ENCODE measurements at regions not wholly inside any gene's neighbourhood (a gene's known extent, or its start where the extent isn't known, plus 50 kb on each side); places are given as distances from the start of the nearest gene placed in this dataset.
"Not testable (repeated sequence)": the region's sequence is repeated elsewhere in the genome, so short reads cannot be mapped to it uniquely, and the experiment has no call there.

DNA sequence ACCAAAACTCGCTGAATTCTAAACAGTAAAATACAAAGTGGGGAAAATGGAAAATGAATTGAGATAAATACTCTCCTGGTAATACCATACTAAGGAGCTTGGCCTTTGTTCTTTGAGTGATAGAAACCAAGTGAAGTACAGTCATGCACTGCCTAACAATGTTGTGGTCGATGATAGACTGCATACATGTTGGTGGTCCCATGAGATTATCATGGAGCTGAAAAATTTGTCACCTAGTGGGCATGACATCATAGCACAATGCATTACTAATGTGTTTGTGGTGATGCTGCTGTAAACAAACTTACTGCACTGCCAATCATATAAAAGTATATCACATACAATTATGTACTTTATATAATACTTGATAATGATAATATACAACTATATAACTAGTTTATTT, 419.1 kb downstream of the ARL4A start:
- no peak for DNase-seq

DNA sequence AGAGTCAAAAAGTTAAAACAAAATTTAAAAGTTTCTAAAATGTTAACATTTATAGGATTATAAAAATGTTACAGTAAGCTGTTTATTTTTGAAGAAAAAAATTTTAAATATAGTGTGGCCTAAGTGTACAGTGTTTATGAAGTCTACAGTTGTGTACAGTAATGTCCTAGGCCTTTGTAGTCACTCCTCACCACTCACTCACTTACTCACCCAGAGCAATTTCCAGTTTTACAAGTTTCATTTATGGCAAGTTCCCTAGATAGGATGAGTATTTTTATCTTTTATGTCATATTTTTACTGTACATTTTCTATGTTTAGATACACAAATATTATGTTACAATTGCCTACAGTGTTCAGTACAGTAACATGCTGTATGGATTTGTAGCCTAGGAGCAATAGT, 419.9 kb downstream of the ARL4A start:
- DNase-seq, result no peak

DNA sequence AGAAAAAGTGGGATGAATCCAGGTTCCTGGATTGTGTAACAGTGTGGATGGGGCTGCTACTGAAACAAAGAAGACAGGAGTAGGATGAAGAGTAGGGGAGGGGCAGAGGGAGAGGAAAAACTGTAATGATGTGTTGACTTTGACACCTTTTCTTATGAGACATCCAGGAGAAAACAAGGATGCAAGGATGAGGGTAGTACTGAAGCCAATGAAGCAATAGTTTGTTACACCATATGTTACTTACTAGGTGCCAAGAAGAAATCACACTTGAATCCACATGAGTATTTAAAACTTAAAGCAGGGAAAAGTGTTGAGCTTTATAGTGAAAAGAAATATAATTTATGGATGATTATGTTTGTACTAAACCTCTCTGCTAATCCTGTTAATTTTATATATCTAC, 420.6 kb downstream of the ARL4A start:
- no peak for DNase-seq

DNA sequence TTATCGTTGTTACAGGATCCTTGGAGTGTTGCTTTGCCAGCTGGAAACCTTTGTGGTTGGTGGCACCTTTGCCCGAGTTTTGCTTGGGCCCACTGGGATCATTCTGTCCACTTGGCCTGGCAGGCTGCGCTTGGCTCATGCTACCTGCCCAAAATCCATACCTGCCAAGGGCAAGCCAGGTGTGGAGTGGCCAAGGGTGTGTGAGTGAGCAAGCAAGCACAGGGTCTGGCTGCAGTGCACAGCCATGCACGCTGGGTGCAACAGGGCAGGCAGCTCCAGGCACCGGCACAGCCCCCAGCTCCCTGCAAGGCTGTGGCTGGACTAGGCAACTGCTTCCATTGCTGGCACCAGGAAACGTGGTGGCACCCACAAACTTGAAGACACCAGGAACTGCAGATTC, 421.8 kb downstream of the ARL4A start:
- DNase-seq, result no peak

DNA sequence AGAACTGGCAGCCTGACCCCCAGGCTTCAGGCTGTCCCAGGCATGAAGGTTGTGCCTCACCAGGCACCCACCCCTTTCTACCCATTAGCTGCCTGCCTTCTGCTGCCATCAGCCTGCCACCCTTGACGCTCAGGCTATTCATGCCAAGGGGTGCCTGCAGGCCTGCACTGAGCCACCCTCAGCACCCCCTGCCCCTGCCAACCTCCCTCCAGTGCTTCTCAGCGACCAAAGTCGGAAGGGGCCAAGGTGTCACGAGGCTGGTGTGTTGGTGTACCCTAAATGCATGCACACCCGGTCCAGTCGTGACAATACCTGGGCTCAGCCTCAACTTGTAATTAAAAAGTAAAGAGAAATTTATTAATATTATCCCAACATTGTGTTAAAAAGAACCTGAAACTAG, 422.7 kb downstream of the ARL4A start:
- DNase-seq, result no peak

DNA sequence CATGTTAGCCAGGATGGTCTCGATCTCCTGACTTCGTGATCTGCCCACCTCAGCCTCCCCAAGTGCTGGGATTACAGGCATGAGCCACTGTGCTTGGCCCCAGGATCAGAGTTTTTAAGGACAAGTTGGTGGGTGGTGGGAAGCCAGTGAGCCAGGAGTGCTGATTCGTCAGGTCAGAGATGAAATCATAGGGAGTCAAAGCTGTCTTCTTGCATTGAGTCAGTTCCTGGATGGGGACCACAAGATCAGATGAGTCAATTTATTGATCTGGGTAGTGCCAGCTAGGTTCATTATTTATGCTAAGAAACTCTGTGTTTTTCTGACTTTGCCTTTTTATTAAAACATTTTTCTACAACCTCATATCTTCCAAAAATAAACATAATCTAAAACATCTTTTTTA, 423.8 kb downstream of the ARL4A start:
- no peak for DNase-seq

DNA sequence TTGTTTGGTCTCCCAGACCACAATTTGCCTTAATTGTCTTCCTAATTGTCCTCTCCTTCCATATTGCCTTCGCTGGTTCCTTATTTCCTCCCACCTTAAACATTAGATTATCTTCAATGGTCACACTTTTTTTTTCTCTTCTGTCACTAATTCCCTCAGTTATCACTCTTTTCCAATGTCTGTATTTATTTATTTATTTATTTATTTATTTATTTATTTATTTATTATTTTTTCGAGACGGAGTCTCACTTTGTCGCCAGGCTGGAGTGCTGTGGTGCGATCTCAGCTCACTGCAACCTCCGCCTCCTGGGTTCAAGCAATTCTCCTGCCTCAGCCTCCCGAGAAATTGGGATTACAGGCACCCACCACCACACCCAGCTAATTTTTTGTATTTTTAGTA, 426.8 kb downstream of the ARL4A start:
- not testable (repeated sequence) for DNase-seq

DNA sequence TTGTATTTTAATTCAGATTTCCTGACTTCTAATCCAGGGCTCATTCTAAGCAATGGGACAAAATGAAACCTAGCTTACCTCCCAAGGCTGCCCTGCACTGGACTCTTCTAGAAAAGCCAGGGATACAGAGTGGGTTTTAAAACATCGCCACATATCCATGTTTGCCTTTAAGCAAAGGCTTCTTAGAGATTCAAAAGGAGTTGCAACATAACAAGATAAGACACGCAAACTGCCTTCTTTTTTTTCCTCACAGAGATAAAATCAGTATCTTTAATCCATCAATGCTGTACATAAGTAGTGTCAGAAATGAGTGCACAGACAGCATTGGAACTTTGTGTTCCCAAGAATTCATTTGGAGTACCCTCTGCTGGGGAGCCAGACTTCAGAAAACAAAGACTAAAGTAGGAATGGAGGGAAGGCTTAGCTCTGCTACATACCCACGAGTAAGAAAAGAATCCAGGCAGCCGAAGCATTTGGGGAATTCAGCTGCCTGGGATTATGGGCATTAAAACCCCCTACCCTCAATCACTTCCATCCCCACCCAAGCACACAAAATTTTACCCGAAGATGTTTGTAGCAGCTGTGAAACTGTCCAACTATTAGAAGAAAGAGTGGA, 427.8 kb downstream of the ARL4A start:
- no peak for DNase-seq

DNA sequence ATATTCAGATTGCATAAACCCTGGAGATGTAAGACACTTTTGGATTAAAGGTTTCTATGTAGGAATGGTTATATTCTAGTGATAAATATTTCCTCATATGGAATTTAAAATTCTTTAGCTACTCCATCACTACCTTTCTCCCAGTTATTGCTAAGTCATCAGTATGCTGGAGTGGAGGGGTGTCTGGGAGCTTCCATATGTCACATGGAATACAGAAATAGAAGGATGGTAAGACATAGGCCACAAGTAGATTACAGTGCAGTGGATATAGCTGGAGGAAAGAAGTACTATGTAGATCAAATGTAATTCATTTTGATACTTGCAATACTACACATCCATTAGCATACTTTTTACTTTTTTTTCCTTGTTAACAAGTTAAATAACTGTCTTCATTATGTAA, 428.4 kb downstream of the ARL4A start:
- no peak for DNase-seq

DNA sequence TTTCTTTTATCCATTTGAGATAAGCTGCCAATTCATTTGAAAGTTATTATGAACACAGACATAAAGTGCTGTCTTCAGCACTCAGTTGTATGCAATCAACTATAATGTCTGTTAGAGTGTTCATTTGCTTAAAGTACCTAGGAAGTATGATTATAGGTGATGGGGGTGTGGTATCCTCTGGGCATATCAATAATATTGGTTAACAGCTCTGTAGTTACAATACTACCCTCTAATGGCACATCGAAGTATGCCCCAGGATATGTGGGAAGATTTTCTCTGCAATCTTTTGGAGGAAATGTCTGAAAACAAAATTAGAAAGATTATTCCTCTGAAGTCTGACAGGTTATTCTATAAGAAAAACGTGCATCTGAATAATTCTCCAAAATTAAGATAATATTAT, 429.7 kb downstream of the ARL4A start:
- DNase-seq, result no peak

DNA sequence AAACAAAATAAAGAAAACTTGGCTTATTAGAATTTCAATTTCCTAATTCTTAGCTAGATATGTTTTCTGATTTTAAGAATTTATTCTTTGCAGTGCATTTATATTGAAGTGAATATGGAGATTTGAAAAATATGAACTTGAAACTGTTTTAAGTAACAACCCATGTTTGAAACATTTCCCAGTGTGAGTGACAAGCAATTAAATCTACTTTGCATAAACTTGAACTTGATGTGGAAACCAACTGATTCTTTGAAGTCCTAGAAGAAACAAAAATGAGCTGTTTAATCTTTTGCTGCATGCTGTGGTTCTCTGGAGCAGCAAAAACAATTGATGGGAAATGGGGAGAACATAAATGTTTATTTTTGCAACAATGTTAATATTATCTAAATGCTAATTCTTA, 430.2 kb downstream of the ARL4A start:
- no peak for DNase-seq

DNA sequence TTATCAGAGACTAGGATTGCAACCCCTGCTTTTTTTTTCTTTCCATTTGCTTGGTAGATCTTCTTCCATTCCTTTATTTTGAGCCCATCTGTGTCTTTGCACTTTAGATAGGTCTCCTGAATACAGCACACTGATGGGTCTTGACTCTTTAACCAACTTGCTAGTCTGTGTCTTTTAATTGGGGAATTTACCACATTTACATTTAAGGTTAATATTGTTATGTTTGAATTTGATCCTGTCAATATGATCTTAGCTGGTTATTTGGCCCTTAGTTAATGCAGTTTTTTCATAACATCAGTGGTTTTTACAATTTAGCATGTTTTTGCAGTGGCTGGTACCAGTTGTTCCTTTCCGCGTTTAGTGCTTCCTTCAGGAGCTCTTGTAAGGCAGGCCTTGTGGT, 437.2 kb downstream of the ARL4A start:
- DNase-seq, result not testable (repeated sequence)

DNA sequence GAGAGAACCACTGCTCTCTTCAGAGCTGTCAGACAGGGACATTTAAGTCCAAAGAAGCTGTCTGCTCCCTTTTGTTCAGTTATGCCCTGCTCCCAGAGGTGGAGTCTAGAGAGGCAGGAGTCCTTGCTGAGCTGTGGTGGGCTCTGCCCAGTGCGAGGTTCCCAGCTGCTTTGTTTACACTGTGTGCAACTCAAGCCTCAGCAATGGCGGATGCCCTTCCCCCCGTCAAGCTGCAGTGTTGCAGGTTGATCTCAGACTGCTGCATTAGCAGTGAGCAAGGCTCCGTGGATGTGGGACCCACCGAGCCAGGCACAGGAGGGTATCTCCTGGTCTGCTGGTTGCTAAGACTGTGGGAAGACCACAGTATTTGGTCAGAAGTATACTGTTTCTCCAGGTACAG, 438.9 kb downstream of the ARL4A start:
- DNase-seq, result no peak

DNA sequence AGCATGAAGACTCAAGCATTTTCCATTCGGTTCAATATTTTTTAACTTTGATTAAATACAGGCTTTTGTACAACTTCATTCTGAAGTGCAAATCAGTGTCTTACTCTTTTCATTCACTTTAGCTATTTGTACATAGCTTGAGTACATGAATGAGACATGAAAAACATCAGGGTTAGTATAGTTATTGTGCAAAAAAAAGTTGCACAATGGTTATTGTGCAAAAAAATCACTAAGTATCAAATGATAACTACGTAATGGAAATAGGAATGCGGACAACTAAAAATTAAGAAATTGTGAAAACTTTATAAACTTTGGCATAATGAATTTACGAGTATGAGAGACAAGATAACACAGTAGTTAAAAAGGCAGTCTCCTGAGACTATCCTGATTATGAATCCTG, 442.9 kb downstream of the ARL4A start:
- DNase-seq, result no peak

DNA sequence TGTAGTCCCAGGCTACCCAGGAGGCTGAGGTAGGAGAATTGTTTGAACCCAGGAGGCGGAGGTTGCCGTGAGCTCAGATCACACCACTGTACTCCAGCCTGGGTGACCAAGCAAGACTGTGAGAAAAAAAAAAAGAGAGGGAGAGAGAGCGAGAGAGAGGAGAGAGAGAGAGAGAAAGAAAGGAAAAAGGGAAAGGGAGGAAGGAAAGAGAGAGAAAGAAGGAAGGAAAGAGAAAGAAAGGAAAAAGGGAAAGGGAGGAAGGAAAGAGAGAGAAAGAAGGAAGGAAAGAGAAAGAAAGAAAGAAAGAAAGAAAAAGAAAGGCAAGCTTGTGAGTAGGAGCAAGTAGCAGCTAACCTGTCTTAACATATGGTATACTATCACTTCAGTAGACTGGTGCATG, 443.5 kb downstream of the ARL4A start:
- not testable (repeated sequence) for DNase-seq

DNA sequence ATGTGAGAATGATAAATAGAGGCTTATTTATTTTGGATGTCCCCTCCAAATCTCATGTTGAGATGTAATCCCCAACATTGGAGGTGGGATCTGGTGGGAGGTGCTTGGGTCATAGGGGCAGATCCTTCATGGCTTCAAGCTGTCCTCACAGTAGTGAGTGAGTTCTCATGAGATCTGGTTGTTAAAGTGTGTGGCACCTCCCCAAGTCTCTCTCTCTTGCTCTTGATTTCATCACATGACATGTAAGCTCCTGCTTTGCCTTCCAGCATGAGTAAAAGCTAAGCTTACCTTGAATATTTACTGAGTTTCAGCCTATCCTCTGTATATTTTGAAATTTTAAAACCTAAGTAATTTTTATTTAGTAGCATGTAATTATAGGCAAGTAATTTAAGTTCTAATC, 444.9 kb downstream of the ARL4A start:
- DNase-seq, result no peak

DNA sequence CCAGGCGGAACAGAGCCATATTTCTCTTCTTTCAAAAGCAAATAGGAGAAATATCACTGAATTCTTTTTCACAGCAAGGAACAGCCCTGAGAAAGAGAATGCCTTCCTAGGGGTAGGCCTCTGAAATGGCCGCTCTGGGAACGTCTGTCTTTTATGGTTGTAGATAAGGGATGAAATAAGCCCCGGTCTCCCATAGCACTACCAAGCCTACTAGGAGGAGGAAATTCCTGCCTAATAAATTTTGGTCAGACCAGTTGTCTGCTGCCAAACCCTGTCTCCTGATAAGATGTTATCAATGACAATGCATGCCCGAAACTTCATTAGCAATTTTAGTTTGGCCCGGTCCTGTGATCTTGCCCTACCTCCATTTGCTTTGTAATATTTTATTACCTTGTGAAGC, 448.9 kb downstream of the ARL4A start:
- not testable (repeated sequence) for DNase-seq

DNA sequence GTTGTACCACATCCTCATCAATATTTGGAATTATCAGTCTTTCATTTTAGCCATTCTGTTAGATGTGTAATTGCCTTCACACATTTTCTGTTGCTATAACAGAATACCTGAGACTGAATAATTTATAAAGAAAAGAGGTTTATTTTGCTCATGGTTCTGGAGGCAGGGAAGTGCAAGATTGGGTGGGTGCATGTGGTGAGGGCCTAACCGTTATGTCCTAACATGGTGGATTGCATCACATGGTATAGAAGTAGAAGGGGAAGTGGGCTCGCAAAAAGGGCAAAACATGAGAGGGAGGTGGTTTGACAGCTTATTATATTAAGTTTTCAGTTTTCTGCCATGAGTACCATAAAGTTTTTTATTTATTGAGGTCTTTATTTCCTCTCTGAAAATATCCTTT, 452.0 kb downstream of the ARL4A start:
- no peak for DNase-seq

DNA sequence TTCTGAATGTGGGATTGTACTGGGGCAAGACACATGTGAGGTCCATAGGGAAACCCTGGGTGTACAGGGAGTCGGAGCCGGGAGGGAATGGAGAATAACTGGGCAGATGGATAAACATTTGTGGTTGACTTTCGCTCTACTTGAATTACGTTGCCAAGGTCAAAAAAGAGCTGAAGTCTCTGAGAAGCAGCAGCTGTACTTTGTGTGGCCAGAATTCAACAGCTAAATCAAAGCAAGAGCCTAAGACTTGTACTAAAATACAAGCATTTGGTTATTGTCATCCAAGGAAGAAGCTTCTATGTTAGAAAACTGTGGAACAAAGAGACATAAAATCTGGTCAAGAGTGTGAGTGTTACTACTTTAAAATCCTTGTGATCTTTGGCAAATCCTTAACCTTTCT, 457.2 kb downstream of the ARL4A start:
- no peak for DNase-seq

DNA sequence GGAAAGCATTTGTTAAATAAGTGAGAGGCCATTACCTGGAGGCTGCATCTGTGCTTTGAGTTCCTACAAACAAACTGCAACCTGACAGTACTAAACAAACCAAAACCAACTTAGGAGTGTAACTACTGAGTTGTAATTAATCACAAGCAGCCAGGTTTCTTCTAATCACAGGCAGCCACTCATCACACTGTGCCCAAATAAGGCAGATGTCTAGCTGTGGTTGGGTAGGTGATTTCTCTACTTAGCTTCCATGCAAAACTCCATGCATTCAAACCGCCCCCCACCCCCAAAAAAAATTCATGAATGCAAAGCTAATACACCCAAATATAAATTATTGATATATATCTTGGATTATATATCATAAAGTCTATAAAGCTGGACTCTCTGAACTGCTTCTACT, 461.1 kb downstream of the ARL4A start:
- DNase-seq, result no peak

DNA sequence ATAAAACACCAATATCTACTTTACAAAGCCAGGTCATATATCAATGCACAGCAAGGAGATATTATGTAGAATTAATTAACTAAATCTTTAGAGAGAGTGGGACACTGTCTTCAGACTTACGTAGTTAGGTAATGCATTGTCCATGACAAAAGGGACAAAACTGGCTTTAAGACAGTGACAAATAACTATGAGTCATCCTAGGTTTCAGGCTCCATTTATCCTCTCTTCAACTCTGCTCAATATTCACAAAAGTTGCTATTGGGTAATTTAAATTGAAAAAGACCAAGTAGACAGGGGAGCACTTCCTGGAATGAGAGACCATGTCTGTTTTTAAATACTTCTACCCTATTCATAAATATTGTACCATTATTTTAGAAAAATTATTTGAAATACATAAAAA, 464.5 kb downstream of the ARL4A start:
- no peak for DNase-seq

DNA sequence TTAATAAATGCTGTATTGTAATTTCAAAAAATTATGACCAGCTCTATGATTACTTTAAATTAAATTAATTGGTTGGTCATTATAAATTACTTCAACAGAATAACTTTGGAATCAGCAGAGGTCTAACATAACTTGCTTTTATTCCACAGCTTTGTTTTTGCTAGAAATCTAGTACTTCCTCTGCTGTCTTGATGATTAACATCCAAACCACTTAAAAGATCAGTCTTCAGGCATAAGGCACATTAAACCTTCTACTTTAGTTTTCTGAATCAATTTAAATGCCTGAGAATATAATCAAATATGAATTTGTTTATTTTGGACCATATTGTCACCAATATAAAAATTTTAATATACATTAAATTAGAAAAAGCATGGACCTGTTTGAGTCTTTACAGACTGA, 465.3 kb downstream of the ARL4A start:
- no peak for DNase-seq

DNA sequence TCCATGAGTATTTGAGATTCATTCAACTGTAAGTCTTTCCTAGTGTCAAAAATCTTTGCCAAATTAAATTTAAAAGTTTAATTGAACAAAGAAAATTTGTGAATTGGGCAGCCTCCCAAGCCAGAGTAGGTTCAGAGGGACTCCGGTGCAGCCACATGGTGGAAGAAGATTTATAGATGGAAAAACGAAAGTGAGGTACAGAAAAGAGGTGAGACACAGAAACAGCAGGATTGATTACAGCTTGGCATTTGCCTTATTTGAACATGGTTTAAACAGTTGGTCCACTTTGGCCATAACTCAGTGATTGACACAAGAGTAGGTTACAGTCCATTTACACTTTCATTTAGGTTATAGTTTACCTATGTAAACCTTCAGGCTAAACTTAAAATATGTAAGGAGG, 465.8 kb downstream of the ARL4A start:
- DNase-seq, result no peak

DNA sequence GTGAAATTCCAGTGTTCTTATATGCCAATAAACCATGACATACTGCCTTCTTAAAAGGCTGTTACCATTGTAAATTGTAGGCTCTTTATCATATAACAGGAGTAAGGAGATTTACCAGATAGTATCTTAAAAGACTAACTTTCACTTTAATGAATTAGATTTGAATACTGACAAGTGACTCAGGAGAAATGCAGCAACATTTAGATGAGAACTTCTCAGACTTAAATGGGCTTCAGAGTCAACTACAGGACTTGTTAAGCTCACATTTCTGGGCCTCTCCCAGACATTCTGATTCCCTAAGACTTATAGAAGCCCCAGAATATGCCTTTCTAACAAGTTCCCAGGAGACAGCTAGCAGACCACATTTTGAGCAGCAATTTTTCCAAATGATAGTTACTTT, 466.3 kb downstream of the ARL4A start:
- no peak for DNase-seq

DNA sequence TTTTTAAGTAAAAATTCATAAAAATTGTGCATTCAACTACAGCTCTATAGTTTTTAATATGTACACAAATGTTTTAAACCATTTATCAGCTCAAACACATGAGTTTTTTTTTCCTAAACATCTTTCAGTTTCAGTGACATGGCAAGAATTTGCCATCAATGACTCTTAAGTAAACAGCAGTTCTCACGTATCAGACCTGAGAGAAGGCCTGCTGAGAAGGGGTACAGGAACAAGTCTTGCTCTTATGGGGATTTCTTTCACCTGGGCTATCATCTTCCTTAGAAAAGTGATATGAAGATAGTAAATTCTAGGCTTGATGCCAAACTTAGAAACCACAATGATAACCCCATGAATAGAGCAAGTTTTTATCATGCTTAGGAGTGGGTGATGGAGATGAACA, 467.8 kb downstream of the ARL4A start:
- DNase-seq, result no peak

DNA sequence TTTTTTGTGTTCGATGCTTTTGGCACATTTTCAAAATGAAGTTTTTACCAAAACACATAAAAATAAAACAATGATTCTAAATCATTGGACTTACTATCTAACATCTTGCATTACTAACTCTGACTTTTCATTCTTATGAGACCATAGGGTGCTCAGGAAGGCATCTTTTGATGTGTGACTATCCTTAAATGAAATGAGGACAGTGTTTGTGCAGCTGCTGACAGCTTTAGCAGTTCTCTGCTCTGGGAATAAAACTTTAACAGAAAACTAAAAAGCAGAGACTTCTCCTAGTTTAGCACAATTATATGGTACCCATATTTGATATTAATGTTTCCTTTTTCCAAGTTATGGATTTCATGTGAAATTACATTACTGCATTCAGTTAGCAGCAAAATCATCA, 471.6 kb downstream of the ARL4A start:
- DNase-seq, result no peak
